ENCODE measurements at regions not wholly inside any gene's neighbourhood (a gene's known extent, or its start where the extent isn't known, plus 50 kb on each side); places are given as distances from the start of the nearest gene placed in this dataset.

DNA sequence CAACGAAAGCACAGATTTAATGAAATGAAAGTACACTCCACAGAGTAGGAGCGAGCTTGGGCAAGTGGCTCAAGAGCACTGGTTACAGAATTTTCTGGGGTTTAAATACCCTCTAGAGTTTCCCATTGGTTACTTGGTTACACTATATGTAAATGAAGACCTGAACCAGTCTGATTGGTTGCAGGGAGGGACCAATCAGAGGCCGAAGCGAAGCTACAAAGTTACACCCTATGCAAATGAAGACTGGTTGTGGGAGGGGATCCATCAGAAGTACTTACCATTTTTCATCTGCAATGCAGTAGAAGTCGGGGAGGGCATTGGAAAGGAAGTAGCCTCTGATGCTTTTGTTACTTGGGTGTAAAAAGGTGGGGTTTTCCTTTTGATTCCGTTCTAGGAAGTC lies 132.0 kb downstream of the PMP22 start:
- ATAC-seq: no peak
- intact Hi-C loops (cut with micrococcal nuclease): no loop called here
- ChIA-PET RAD21 (ENCODE audit: low non-redundant PET in 1 of 2, low total read pairs in 2 of 2, uncharacterized antibody in 2 of 2, unreplicated experiment in 2 of 2) (no interaction called here), CTCF (no interaction called here), POLR2A (no interaction called here)
- H3K9me2 ChIP-seq (ENCODE audit: insufficient read depth): no peaks in the 10 kb centered on the region
- H3K4me1 ChIP-seq (ENCODE audit: control insufficient read depth in 1 of 2, insufficient read depth in 2 of 2, low read length in 2 of 2): no peaks in the 10 kb centered on the region
- H3K4me2 ChIP-seq (ENCODE audit: low read length): no peak overlapping the region
- H3K27ac ChIP-seq (ENCODE audit: low read depth, low read length): no peak overlapping the region
- no peak overlapping the region for H2AFZ ChIP-seq (ENCODE audit: low read depth, low read length, poor library complexity, severe bottlenecking)
- no TSS peak for BruUV-seq (replicated peaks)
- H3K36me3 ChIP-seq (ENCODE audit: control insufficient read depth in 1 of 2, insufficient read depth in 2 of 2, low read length in 2 of 2): no peaks in the 10 kb centered on the region
- H3K9ac ChIP-seq (ENCODE audit: low read length): no peak overlapping the region
- TF ChIP-seq ELF1 (IDR thresholded peaks at IDR 0.05; ENCODE audit: borderline replicate concordance, low read depth): no peak
- no peak for TF ChIP-seq EZH2 (IDR thresholded peaks at IDR 0.05)
- TF ChIP-seq ZNF274 (IDR thresholded peaks at IDR 0.05; ENCODE audit: low read depth, low read length): no peak
- no peak for TF ChIP-seq ZBTB33 (IDR thresholded peaks at IDR 0.05; ENCODE audit: extremely low read depth, insufficient replicate concordance, low read length)
- TF ChIP-seq, protein P1, sequence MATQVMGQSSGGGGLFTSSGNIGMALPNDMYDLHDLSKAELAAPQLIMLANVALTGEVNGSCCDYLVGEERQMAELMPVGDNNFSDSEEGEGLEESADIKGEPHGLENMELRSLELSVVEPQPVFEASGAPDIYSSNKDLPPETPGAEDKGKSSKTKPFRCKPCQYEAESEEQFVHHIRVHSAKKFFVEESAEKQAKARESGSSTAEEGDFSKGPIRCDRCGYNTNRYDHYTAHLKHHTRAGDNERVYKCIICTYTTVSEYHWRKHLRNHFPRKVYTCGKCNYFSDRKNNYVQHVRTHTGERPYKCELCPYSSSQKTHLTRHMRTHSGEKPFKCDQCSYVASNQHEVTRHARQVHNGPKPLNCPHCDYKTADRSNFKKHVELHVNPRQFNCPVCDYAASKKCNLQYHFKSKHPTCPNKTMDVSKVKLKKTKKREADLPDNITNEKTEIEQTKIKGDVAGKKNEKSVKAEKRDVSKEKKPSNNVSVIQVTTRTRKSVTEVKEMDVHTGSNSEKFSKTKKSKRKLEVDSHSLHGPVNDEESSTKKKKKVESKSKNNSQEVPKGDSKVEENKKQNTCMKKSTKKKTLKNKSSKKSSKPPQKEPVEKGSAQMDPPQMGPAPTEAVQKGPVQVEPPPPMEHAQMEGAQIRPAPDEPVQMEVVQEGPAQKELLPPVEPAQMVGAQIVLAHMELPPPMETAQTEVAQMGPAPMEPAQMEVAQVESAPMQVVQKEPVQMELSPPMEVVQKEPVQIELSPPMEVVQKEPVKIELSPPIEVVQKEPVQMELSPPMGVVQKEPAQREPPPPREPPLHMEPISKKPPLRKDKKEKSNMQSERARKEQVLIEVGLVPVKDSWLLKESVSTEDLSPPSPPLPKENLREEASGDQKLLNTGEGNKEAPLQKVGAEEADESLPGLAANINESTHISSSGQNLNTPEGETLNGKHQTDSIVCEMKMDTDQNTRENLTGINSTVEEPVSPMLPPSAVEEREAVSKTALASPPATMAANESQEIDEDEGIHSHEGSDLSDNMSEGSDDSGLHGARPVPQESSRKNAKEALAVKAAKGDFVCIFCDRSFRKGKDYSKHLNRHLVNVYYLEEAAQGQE (IDR thresholded peaks at IDR 0.05; ENCODE audit: low read depth): no peak
- TF ChIP-seq SIN3A (IDR thresholded peaks at IDR 0.05; ENCODE audit: low read depth): no peak
- no peak for TF ChIP-seq CBX3 (IDR thresholded peaks at IDR 0.05; ENCODE audit: low read depth)
- TF ChIP-seq JUND (IDR thresholded peaks at IDR 0.05): no peak
- TF ChIP-seq EGR1 (IDR thresholded peaks at IDR 0.05; ENCODE audit: low read depth): no peak
- TF ChIP-seq SRF (IDR thresholded peaks at IDR 0.05; ENCODE audit: low read depth): no peak
- no peak for TF ChIP-seq FOSL1 (IDR thresholded peaks at IDR 0.05; ENCODE audit: low read depth)
- no peak for TF ChIP-seq ATF3 (IDR thresholded peaks at IDR 0.05)
- TF ChIP-seq EZH2phosphoT487 (IDR thresholded peaks at IDR 0.05; ENCODE audit: borderline replicate concordance): no peak
- TF ChIP-seq CEBPB (IDR thresholded peaks at IDR 0.05; ENCODE audit: low read depth): no peak
- no peak for TF ChIP-seq RAD21 (IDR thresholded peaks at IDR 0.05; ENCODE audit: low read depth)
- H4K20me1 ChIP-seq (ENCODE audit: insufficient read depth): no peaks in the 10 kb centered on the region
- DNase-seq (ENCODE audit: low read depth, low spot score): no peak
- no peaks in the 10 kb centered on the region for H3K79me2 ChIP-seq (ENCODE audit: insufficient read depth, low read length)
- H3K9me3 ChIP-seq (ENCODE audit: control insufficient read depth in 1 of 2, insufficient read depth in 1 of 2, low read depth in 1 of 2, low read length in 2 of 2): no peaks in the 10 kb centered on the region
- no peak overlapping the region for H3K4me3 ChIP-seq (replicated peaks in 1 of 2; ENCODE audit: low read depth in 1 of 2, low read length in 2 of 2)
- H3K27me3 ChIP-seq (ENCODE audit: insufficient read depth, low read length): no peaks in the 10 kb centered on the region
